Activated CD8-positive, alpha-beta memory T cell treated with anti-CD3 and anti-CD28 coated beads for 24 hours (primary cell): ENCODE measurements at regions not wholly inside any gene's neighbourhood (a gene's known extent, or its start where the extent isn't known, plus 50 kb on each side); places are given as distances from the start of the nearest gene placed in this dataset.

Experiments used
- DNase-seq: peaks from one replicate; pipeline ENCODE4 v3.0.0-alpha.2; 2020

DNA sequence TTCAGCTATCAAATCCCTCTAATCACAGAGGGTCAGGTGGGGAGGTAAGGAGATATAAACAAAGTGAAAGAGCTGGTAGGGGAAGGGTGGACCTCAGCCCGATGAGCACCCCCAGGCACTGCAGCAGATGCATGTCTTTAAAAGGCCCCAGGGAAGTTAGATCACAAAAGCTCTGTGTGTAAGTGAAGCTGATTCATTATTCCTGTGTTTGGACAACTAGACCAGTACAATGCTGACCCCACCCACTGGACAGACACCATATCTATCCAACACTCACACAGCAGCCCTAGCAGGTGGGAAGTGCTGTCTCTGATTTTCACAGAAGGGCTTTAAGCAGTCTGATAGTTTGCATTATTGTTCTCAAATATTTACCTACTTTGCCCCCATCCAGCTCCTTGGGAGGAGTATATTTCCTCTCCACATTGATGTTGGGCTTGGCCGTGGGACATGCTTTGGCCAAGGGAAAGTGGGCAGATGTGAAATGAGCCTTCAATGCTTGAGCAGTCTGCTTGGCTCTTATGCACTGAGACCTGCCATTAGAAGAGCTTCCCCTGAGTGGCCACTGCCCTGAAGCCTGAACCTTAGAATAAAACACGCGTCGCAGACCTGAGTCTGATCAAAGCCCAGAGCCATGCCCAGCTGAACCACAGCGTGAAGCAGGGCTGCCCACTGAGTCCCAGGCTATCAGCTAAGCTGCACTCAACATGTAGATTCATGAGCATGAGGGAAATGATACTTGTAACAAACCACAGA is 111.4 kb downstream of the COPS8 start:
- DNase-seq = no peak

DNA sequence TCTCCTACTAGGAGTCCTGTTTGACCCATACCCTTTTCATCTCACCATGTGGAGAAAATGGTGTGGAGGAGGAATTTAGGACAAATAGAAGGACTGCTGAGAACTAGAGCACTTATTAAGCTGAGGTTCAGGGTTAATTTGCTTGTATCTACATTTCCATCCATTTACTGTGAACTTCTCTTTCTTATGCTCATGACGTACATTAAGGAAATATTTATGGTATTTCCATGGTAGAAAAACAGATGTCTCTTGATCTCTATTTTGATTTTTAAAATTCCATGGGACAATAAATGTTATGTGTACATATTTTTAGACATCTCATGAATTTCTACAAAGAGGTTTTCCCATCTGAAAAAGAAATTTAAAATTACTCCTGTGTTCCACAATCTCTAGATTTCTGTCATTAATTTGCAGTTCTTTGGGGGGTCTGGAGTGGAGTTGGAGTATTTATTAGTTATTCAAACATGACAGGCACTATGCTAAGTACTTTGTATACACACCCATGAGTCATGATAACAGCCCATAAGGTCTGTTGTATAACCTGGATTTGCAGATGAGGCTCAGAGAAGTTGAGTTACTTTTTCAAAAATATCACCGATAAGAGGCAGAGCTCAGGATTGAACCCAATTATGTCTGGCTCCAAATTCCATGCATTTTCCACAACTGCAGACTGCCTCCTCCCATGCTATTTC is 112.6 kb downstream of the COPS8 start:
- no peak for DNase-seq

- DNase-seq = no peak
Observed at GRCh38 chr2:237199082-237199481, 113.4 kb downstream of the COPS8 start.

- DNase-seq = no peak
Observed at GRCh38 chr2:237199577-237199976, 113.9 kb downstream of the COPS8 start.

- DNase-seq = no peak
Observed at GRCh38 chr2:237200462-237200861, 114.8 kb downstream of the COPS8 start.

DNA sequence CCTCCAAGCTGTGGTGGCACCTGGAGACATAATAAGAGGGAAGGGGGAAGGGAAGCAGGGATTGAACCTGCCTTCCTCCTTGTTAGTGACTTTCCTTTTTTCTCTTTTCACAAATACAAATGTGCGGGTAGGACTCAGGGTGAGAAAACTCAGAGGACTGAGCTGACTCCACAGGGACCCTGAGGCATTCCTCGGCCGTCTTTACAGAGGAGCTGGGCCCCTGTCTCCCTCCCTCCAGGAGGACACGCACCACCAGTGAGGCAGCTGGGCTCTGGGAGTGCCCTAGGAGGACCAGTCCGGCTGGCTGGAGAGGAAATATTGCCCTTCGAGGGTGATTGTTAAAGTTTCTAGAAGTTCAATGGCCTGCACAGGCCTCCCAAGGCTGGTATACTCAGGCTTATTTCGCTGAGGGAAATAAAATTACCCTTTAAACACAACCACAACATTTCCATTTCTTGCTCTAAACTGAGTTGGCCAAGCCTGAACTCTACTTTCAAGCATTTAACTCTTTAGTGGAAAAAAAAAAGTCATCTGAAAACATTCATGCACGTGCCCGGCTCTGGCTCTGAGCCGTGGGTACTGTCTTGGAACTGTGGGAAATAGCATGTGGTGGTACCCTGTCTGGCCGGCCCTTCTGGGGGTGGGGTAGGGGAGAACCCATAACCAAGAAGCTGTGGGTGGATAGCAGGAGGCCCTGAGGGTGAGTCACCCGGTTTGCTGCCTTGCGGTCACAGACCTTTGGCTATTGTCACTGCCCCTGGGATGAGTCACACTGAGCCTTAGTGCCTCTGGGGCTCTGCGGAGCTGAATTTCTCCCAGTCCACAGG is 116.0 kb downstream of the COPS8 start:
- DNase-seq = no peak

DNA sequence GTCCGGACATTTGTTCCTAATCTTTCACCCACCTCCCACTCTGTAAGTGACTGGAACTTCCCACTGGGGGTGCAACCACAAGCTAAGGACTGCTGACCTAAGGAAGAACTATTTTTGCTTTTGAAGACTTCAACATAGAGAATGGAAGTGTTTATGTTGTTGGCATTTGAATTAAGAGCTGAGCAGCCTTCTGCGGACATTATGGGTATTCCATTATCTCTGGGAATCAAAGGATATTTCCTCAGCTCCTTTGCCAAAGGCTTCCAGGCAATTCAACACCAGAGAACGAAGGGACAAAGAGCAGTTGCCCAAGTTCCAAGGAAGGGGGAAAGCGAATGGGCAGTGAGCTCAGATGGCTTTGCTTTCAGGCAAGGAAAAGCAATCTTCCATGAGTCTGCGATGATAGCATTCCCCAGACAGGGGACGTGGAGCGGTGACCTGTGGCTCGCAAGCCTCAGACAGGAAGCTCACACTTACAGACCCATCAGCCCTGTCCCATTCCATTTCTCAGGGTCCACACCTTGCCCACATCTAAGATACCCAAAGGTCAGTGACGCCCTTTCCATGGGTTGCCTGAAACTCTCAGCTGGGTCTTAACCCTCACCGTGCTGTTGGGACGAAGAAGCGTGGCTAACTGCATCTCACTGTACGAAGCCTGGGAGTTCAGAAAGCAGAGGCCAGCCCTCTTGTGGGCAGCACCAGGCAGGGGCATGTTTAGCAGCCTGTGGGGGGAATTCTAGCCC is 116.8 kb downstream of the COPS8 start:
- DNase-seq = no peak

GRCh38 chr2:237205043-237205541 is 119.4 kb downstream of the COPS8 start:
- no peak for DNase-seq

DNA sequence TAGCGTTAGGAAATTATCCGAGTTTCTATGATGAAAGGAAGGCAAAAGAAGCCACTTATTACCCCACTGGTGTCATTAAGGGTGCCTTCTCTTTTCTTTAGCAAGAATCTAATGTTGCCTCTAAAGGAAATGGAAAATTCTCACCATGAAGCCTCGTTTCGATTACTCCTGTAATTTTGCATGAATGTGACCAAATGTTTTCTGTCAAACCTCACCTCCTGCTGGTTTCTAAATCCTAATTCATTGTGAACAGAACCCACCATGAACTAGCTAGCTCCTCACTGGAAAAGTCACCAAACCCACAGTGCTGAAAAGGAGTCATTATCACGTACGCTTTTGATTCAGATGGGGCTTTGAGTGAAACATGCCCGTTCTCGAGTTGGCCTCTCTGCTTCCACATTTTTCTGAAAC is 119.9 kb downstream of the COPS8 start:
- DNase-seq = no peak

DNA sequence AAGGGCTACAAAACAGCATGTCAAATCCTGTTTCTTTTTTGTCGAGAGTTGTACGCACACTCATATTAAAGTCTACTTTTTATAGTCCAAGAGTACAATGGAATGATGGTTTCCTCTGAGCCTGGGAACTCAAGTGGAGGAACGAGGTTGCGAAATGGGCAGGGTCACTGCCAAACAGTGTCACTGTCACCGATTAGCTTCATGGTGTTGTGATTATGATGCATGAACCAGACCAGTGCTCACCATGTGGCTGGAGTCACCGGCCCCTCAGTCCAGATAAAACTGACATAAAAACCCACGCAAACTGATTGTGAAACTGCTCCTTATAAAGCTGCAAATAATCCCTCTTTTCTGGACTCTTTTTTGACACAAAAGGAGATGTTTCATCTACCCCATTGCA is 122.0 kb downstream of the COPS8 start:
- DNase-seq = no peak

GRCh38 chr2:237208373-237209260 is 122.9 kb downstream of the COPS8 start:
- no peak for DNase-seq

- DNase-seq = peak; percentile 4
Observed at GRCh38 chr2:237209885-237210284, 124.2 kb downstream of the COPS8 start.

DNA sequence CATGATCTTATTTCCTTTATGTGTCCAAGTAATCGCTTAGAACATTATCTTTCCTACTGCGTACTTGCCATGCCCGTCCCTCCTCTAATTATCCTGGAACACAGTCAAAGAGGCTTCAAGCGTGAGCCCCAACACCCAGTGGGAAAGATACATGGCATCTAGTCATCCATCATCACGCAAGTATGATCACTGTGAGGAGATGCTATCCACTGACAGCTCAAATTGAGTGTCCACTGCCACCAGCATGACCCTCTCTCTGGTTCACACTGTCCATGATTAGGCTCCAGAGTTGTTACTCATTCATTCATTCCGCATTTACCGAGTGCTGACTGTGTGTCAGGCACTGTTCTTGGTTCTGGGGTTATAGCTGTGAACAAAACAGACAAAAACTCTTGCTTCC is 124.6 kb downstream of the COPS8 start:
- DNase-seq = peak; percentile 7

DNA sequence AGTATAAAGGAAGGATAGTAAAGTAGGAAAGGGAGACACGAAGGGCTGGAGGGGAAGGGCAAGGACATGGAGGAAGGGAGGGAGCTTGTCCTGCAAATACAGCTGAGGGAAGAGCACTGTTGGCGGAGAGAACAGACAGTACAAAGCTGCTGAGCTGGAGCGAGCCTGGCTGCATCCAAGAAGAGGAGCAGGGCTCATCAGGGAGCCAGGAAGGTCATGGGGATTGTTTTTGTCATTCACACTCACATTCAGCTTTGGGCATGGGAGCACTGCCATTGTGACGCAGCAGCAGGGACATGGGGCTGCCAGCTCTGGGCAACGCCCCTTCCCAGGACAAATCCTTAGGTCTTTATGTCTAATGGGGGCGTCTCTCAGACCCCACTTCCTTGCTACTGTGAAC is 125.1 kb downstream of the COPS8 start:
- peak; percentile 19 for DNase-seq

- peak; percentile 24 for DNase-seq
Observed at GRCh38 chr2:237212356-237213279, 126.9 kb downstream of the COPS8 start.

DNA sequence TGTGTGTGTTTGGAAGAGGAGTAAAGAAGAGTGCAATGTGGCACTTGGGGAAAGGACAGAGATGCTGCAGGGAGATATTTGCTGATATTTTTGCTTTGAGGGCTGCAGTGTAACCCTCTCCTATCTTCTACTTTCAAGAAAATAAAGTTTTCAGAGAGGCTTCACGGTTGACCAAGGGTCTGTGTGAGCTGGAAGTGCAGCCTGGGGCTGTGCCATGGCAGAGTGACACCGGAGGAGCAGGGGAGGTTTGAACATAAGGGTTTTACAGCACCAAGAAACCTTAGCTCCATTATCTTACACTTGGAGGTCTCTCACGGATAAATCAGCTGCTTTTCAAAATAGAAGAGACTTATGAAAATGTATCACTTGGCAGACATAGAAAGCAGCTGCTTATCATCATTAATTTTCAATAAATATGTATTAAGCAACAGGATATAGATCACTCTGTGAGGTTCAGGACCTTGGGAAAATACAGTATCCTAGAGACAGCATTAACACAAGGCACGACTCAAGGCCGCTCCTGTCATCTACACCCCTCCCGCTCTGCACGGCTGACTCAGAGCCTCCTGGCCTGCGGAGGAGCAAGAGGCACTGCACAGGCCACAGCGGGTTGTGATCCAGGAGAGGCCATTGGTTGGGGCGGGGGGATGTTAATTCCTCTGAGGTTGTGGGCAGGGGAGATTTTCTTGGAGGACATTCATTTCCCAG is 127.8 kb downstream of the COPS8 start:
- no peak for DNase-seq

DNA sequence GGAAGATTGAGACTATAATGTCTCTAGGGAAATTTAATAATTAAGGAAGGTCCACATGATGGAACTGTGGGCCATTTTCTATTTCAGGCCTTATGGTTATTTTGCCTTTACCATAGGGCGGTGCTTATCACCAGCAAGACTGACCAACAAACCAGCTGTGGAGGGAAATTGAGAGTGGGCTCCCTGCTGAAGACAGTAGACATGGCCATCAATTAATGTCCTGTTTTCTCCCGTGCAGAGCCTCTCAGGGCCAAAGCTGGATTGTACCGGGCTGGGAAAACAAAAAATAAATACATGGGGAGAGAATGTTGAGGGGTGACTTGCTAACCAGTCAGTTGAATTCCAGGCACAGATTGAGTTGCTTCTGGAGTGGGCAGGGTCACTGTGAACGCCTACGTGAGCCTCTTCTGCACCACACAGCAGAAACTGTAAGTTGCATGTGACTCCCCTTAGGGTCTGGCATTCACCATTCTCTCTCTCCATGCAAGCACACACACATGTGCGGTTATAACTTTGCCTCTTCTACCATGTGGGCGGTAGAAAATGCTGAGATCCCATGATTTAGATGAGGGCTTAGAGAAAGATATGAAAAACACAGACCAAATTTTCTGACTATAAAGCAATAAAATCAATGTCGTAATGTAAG is 128.5 kb downstream of the COPS8 start:
- DNase-seq = peak; percentile 9

- no peak for DNase-seq
Observed at GRCh38 chr2:237214963-237215362, 129.3 kb downstream of the COPS8 start.

GRCh38 chr2:237217995-237218616 is 132.4 kb downstream of the COPS8 start:
- DNase-seq = no peak
